B cell (primary cell): ENCODE measurements at regions not wholly inside any gene's neighbourhood (a gene's known extent, or its start where the extent isn't known, plus 50 kb on each side); places are given as distances from the start of the nearest gene placed in this dataset.

Source experiments
- EZH2 ChIP-seq: IDR thresholded peaks from 2 replicates; pipeline ENCODE4 v1.6.1; 2012; ENCODE audit warnings: borderline replicate concordance, low read depth, mild to moderate bottlenecking, moderate library complexity, low read length; ENCODE audit not compliant: insufficient read depth, poor library complexity, severe bottlenecking
- TF ChIP-seq, protein P1 (sequence below): fragments of 200-600 bp; IDR thresholded peaks from one replicate; pipeline ENCODE4 v1.8.0; 2022; ENCODE audit warnings: antibody characterized with exemption, mild to moderate bottlenecking

DNA sequence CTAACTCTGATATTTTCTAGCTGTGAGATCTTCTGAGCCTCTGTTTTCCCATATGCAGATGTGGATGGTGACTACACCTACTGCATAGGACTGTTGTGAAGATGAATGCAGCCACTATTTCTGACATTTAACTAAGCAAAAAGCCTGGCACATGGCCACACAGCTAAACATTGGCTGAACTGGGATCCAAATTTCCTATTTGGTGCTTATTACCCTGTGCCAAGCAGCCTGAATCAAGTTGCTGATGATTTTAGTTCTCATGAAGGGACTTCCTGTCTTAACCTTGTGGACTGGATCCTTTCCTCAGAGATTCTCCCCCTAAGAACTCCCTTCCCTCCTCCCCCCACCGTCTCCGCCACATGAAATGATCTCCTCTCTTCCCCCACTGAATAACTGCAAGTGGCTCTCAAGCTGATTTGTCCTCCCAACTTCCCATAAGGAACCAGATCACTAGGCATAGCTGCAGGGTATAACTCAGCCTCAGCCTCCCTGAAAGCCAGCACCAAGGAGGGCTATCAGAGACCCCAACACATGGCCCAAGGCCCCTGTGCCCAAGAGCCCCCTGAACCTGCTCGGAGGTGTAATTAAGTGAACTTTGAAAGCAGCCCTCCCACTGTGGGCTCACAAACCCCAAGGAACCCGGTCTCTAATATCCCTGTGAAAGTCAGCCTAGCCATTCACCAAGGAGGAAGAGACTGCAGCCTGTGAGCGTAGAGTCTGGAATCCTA, 55.7 kb downstream of the MAFB start:
- TF ChIP-seq EZH2: no peak
- TF ChIP-seq, protein P1, sequence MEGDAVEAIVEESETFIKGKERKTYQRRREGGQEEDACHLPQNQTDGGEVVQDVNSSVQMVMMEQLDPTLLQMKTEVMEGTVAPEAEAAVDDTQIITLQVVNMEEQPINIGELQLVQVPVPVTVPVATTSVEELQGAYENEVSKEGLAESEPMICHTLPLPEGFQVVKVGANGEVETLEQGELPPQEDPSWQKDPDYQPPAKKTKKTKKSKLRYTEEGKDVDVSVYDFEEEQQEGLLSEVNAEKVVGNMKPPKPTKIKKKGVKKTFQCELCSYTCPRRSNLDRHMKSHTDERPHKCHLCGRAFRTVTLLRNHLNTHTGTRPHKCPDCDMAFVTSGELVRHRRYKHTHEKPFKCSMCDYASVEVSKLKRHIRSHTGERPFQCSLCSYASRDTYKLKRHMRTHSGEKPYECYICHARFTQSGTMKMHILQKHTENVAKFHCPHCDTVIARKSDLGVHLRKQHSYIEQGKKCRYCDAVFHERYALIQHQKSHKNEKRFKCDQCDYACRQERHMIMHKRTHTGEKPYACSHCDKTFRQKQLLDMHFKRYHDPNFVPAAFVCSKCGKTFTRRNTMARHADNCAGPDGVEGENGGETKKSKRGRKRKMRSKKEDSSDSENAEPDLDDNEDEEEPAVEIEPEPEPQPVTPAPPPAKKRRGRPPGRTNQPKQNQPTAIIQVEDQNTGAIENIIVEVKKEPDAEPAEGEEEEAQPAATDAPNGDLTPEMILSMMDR: no peak
